CD4-positive, alpha-beta T cell treated with Interleukin-10 for 1 hour (primary cell): ENCODE measurements at regions not wholly inside any gene's neighbourhood (a gene's known extent, or its start where the extent isn't known, plus 50 kb on each side); places are given as distances from the start of the nearest gene placed in this dataset.
"Not testable (repeated sequence)": the region's sequence is repeated elsewhere in the genome, so short reads cannot be mapped to it uniquely, and the experiment has no call there.

Experiments
- DNase-seq: peaks from one replicate; pipeline ENCODE4 v3.0.0-alpha.2; 2020

DNA sequence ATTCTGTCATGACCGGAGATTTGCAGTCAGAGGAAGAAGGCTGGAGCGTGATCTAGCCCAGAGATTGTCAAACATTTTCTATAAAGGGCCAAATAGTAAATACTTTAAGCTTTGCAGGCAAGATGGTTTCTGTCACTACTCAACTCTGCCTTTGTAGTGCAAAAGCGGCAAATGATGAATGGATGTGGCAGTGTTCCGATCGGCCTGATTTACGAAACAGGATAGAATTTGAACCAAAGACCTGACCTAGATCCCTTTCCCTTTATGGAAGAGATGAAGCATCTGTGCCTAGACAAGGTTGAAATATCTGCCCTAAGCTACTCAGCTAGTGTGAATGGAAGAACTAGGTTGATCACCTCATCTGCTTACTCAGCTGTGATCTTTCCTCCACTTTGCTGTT lies 209.5 kb downstream of the YTHDC2 start:
- no peak for DNase-seq

DNA sequence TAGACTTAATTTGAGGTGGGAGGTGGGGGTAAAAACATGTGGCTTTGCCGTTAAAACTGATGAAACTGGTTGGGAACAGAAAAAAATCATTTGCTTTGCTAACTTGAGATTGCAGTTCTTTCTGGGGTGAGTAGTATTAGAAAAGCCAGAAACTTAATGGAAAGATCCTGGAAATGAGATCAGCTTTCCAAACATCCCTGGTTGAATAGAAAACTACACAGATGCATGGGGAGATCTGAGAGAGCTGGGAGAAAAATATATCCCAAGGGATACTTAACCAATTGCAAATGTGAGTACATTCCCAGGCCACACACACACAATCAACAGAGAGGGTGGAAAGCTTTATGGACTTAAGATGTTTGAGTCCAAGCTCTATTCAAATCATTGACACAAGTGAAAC lies 222.3 kb downstream of the YTHDC2 start:
- DNase-seq = no peak

DNA sequence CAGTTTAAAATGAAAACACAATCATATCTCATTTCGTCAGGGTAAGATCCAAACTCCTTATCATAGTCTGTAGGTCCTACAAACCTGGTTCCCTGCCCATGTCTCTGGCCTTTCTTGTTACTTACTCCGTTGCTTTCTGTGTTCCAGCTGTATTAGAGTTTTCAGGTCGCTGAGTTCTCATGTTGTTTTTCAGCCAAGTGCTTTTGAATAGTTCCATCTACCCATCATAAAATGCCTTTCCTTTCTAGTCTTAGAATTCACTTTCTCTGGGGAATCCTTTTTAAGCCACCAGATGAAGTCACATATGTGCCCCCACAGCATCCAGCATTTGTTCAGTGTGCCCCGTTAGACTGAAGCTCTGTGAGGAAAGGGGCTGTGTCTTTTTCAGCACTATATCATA lies 228.7 kb downstream of the YTHDC2 start:
- no peak for DNase-seq

DNA sequence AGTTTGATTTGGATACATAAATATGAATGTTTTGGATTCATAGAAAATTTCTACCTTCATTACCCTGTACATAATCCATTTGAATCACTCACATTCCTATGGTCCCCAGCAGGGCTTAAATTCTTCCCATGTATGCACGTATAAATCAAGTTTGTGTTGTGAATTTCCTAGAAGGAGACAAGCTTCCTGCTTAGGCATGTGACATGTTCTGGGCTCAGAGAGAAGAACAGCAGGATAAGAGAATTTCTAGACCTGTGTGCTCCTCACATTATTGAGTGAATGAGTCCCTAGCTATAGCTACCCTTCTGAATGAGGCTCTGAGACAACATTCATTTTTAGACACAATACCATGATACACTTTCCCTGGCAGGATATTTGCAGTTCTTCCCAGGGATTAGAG lies 229.1 kb downstream of the YTHDC2 start:
- no peak for DNase-seq

DNA sequence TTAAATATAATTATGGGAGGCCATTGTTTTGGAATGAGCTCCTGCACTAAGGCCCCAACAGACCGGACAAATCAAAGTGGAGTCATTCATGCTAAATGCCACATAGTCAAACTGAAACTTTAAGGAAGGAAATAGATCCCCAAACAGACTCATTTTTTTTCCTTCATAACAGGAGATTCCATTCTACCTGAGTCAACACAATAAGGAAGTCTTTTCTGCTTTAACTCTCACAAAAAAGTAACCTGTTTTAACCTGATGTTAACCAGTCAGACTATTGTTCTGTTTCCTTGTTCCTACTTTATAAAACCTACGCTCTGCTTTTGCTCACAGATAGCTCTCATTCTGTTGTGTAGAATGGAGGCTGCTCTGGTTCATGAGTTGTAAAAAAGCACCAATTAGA lies 234.9 kb downstream of the YTHDC2 start:
- DNase-seq = no peak

DNA sequence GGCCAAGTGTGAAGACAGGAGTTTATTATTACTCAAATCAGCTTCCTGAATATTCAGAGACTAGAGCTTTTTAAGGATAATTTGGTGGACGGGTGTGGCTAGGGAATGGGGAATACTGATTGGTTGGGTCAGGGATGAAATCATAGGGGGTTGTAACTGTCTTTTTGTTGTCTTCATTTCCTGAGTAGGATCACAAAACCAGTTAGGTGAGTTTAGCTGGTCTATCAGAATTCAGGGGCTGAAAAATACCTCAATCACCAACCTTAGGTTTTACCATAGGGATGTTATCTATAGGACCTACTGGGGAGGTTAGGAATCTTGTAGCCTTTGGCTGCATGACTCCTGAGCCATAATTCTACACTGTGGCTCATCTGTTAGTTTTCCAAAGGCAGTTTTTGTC lies 235.8 kb downstream of the YTHDC2 start:
- DNase-seq = no peak

DNA sequence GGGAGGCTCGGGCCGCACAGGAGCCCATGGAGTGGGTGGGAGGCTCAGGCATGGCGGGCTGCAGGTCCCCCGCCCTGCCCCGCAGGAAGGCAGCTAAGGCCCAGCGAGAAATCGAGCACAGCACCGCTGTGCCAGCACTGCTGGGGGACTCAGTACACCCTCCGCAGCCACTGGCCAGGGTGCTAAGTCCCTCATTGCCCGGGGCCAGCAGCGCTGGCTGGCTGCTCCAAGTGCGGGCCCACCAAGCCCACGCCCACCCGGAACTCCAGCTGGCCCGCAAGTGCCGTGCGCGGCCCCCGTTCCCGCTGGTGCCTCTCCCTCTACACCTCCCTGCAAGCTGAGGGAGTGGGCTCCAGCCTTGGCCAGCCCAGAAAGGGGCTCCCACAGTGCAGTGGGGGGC lies 239.7 kb downstream of the YTHDC2 start:
- not testable (repeated sequence) for DNase-seq

DNA sequence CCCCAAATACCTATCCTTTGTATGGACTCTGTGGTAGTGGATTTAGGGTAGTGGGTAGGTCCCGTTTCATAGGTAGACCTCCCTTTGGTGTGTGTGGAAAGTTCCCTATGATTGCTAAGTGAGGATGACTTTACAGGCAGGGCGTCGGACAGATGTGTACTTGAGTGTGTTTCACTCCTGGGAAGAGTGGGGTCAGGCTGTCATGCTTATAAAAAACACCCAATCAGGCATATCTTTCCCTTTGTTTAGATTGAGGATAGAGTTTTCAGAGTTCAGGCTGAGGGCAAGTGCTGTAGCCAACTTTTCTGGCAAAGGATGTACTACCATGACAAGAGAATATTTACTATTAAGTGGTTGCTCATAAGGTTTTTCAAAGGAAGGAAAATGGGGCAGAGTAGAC lies 242.0 kb downstream of the YTHDC2 start:
- no peak for DNase-seq

DNA sequence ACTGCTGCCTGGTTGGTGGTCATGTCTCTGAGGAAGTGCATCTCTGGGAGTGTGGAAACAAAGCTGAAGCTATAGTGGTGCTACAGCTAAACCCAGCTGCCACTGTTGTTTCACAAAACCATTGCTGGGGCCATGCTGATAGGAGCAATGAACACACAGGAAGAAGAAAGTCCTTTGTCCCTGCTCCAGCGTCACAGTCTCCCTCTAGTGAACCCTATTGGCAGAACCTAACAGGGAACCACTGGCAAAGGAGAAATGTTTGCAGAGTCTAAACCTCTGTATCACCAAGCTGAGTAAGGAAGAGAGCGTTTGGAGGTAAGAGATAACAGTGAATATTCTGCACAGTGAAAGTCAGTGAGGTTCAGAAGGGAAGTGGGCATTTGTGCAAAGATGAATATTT lies 244.0 kb downstream of the YTHDC2 start:
- no peak for DNase-seq

DNA sequence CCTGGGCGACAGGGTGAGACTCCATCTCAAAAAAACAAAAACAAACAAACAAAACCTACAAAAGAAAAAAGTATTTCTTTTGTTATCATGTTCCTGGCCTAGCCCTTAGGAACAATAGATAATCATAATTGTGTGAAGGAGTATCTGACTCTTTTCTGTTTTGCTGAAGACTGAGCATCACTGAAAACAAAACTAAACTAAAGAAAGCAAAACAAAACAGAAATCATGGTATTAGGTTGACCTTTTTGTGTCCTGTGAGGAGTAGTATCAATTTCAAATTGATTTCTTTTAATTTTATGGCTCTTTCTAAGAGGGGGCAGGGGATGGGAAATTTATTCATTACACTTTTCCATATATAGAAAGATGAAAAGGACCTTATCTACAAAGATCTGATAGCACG lies 246.0 kb downstream of the YTHDC2 start:
- DNase-seq = no peak

DNA sequence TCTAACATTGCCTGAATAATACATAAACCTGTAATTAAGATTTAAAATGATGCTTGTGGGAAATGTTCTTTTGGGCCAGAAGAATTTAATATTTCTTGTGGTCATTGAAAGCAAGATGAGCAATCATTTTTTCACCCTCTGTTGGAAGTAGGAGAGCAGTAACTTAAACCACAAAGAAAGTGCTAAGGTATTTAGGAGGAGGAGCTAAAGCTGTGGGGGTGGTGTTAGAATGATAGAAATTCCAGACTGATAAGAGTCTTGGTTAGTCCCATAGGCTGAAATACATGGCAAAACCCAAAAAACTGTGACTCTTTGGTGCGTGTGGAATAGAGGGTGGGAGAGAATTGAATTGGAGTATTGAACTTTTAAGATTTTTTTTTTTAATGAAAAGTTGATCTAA lies 247.0 kb downstream of the YTHDC2 start:
- no peak for DNase-seq

DNA sequence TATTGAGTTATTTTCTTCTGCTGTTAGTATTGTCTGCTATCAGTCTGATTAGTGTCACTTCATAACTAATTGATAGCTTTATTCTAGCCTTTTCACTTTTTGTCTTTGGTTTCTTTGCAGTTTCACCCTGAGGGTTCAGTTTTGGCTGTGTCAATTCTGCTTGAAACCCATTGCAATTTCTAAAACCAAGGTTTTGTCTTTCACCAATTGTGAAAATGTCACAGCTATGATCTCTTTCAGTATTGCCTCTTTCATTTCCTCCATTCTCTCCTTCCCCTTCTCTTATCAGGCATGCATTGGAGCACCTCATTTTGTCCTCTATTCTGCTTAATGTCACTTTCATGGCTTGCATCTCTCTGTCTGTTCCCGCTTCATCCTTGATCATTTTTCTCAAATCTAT lies 248.1 kb downstream of the YTHDC2 start:
- DNase-seq = no peak

DNA sequence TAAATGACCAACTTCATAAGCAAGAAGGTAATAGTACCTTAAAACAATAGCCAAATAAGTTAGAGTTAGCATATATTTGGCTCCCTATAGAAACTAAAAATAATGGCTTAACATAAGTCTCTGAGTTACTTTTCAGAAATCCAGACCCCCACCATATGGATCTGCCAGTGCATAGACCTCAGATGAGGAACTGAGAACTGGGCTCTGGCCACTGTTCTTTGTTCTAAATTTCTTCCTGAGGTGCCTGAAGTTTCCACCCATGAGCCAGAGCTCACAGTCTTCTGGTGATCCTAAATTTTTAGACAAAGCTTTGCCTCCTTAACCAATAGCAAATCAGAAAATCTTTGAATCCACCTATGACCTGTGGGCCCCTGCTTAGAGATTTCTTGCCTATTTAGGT lies 250.9 kb downstream of the YTHDC2 start:
- DNase-seq = no peak

DNA sequence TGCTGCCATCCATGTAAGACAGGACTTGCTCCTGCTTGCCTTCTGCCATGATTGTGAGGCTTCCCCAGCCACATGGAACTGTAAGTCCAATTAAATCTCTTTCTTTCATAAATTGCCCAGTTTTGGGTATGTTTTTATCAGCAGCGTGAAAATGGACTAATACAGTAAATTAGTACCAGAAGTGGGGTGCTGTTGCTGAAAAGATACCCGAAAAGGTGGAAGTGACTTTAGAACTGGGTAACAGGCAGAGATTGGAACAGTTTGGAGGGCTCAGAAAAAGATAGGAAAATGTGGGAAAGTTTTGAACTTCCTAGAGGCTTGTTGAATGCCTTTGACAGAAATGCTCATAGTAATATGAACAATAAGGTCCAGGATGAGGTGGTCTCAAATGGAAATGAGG lies 253.3 kb downstream of the YTHDC2 start:
- DNase-seq = not testable (repeated sequence)

DNA sequence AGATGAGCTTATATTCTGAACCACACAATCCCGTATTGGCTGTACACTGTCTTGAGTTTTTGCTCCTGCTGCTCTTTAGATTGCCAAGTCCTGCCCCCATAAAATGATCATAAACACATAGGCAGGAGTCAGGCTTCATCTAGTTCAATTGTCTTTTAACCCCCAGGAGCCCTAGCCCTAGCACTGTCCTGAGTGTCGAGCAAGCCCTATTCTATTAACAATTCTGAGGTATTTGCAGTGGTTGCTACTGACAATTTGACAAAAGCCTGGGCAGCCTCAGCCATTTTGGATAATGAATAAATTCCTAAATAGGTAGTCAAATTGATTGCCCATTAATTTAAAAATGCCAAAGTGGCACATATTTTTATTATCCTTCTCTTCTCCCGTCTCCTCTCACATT lies 257.2 kb downstream of the YTHDC2 start:
- DNase-seq = no peak

DNA sequence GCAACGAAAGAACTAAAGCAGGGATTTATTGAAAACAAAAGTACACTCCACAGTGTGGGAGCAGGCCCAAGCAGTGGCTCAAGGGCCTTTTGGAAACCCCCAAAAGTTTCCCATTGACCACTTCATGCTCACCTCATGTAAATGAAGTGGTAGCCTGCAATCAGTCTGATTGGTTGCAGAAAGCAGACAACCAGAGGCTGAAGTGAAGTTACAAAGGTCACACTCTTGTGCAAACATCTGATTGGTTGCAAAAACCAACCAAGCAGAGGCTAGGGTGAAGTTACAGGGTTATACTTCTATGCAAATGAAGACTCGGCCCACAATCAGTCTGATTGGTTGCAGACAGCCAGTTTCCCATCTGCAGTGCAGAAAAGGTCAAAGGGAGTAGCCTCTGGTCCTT lies 258.0 kb downstream of the YTHDC2 start:
- no peak for DNase-seq

DNA sequence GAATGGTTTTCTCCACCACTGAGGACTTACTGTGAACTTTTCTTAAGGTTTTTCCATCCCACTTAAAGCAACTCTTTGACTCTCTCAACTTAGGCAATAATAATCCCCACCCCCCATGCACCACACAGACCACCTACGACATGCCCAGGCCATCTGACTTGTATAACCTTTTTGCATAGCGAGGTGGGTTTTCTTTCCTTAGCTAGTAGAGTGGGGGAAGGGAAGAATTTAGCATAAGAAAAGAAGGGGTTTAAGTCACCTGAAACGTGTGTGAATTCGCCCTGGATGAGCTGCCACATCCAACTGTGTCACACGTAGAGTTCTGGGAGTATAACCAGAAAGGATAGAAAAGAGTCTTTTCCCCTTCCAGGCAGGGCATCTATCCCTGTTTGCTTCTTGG lies 262.7 kb downstream of the YTHDC2 start:
- DNase-seq = no peak

DNA sequence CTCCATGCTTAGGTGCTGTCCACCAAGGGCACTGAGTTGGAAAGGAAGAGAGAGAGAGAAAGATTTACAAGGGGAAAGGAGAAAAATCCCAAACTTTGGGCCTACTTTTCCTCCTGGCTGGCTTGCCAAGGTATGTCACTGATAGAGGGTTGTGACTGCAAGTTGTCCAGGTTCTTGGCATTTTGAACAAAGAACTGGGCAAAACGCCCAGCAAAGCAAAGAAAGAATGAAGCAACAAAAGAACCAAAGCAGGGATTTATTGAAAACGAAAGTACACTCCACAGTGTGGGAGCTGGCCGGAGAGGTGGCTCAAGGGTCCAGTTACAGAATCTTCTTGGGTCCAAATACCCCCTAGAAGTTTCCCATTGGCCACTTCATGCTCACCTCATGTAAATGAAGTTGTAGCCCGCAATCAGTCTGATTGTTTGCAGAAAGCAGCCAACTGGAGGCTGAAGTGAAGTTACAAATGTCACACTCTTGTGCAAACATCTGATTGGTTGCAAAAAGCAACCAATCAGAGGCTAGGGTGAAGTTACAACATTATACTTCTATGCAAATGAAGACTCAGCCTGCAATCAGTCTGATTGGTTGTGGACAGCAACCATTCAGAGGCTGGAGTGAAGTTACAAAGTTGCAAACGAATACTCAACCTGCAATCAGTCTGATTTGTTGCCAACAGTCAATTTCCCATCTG lies 263.5 kb downstream of the YTHDC2 start:
- DNase-seq = no peak

DNA sequence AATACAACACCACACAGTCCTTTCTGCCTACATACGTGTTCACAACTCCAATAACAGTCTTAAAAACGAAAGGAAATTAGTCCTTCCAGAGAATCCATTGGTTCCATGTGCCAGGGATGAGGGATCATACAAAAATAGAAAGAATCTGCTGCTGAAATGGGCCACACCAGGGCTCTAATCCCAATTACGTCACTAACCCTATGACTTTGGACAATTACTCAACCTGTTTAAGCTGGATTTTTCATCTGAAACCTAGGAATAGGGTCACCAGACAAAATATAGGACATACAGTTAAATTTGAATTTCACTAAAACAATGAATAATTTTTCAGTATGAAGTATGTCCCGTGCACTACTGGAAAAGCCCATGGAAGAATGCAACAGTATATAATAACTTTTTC lies 264.7 kb downstream of the YTHDC2 start:
- DNase-seq = no peak

DNA sequence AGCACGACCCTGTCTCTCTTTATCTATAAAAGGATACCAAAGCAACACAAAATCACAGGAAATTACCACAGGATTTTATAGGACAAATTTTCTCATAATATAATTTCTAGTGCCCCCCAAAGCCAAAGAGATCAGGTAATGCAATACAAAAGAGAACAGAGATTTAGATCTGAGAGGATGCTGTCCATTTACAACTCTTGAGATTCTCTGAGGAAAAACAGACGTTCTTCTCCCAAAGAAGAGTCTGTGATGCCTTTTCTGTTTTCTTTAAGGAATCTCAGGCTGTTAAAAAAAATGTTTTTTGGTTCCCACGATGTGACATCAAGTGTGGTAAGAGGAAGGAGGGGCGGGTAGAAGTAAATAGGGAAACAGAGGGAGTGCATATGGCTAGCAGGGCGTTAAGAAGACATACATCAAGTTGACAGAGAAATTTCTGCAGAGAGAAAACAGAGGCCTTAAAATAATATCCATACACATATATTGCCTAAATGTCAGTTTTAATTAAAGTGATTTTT lies 274.7 kb downstream of the YTHDC2 start:
- DNase-seq = no peak

DNA sequence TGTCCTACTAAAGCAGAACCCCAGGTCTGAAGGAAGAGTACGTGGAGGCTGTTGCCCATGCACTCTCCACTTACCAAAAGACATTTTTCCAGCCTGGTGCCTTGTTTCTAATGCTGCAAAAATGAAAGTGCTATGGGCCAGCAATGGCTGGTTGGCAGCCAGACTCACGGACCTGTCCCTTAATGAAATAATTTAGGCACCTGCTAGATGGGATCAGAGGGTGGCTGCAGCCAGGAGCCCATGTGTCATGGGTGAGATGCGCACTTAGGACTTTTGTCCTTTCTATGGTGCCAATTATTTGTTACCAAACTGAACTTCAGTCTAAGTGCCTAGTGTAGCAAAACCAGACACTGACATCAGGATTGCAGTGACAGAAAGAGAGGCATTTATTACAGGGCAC lies 276.3 kb downstream of the YTHDC2 start:
- no peak for DNase-seq

DNA sequence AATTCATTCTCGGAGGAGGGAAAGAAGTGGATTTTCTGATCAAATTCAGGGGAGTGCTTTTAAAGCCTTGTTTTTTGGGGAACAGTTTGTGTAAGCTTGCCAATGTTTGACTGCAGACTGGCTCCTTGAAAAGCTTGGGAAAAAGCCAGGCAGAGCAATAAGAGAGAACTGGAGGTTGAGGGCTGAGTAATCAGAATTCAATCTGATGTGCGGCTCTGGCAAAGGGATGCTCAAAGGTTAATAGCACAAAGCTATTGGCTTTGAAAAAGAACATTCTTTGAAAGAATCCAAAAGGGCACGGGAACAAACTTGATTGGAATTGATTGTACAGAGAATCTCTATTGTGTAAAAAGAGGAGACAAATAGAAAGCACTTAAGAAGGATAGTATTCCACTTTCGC lies 279.3 kb downstream of the YTHDC2 start:
- no peak for DNase-seq

DNA sequence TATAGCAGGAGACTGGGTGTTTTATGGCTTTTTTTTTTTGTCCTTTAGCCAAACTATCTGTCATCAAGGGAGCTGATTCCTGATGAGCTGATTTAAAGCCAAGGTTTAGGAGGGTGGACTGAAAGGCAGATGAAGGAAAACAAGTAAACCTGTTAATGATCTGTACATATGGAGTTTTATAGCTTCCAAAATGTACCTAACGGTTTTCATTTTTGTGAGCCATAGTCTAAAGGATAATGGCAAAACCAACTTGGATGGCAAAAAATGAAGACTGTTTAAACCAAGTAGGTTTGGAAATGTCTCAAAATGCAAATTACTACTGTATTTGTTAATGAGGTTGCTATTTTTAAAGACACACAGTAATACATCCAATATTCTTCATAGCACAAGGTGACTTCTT lies 281.5 kb downstream of the YTHDC2 start:
- no peak for DNase-seq

DNA sequence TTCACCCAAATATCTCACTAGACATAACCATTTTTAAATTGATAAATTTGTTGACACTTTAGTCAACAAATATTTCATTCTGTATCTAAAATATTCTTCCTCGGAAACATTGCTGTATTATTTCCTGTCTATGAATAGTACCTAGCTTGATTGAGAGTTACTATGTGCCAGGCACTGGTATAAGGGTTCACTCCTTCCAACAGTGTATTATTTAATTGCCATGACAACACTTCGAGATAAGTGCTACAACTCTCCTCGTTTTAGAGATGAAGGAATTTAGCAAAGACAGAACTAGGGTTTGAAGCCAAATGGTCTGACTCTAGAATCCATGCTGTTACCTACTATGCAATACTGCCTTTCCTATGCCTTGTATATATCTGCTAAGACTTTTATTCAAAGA lies 287.2 kb downstream of the YTHDC2 start:
- DNase-seq = no peak

DNA sequence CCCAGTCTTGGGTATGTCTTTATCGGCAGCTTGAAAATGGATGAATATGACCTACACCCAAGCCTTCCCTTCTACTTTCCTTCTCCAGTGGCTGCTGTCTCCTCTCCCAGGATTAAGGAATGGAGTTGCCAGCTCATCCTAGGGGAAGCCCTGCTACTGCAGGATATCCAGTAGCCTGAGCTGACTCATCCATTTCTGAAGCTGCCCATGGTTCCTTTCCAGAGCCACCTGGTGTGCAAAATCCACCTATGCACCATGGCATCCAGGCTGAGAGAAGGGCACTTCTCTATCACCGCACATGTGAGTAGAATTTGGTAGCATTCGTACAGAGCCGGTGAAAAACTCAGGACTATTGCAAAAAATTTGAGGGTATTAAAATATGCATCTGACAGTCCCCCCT lies 290.8 kb downstream of the YTHDC2 start:
- DNase-seq = no peak

DNA sequence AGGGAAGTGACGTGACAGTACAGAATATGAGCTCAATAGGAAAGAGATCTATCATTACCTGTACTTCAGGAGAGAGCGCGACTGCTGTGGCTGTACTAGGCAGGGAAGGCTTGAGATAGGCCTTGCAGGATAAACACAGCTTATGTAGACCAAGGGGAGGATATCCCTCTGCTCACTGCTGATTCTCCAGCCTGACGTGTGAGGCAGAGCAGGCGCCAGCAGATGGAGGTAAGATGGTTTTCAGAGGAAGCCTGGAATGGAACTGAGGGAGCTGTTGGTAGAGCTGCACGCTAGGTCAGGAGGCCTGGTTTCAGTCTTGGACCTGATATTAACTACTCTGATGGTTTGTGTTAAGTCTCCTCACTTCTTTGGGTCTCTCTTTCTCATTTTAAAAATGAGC lies 291.4 kb downstream of the YTHDC2 start:
- no peak for DNase-seq
